Tibial nerve (tissue), 4 donors: ENCODE measurements at regions not wholly inside any gene's neighbourhood (a gene's known extent, or its start where the extent isn't known, plus 50 kb on each side); places are given as distances from the start of the nearest gene placed in this dataset.

Source experiments
- DNase-seq, 2 donors: peaks; one replicate each; pipeline ENCODE4 v3.0.0-alpha.2; 2019; ENCODE audit warnings: low spot score in 2 of 2
- H3K27ac ChIP-seq, 4 donors: fragments of 200-600 bp; sonication (generic) in 3 of 4; one replicate each; pipeline ENCODE4 v1.5.1; 2017 to 2019; ENCODE audit warnings: mild to moderate bottlenecking in 1 of 4
- H3K27me3 ChIP-seq, 2 donors: fragments of 200-600 bp; sonication (generic) in 1 of 2; one replicate each; pipeline versions ENCODE4 v1.5.1 to v1.6.0; 2017 to 2019
- H3K36me3 ChIP-seq, 3 donors: fragments of 200-600 bp; sonication (generic); one replicate each; pipeline ENCODE4 v1.5.1; 2018 to 2019
- H3K4me1 ChIP-seq, 4 donors: fragments of 200-600 bp; sonication (generic) in 3 of 4; one replicate each; pipeline ENCODE4 v1.5.1; 2017 to 2019
- H3K4me3 ChIP-seq, 4 donors: fragments of 200-600 bp; sonication (generic) in 3 of 4; one replicate each; pipeline ENCODE4 v1.5.1; 2017 to 2019; ENCODE audit warnings: mild to moderate bottlenecking in 1 of 4, moderate library complexity in 1 of 4
- H3K9me3 ChIP-seq, 4 donors: fragments of 200-600 bp; sonication (generic) in 3 of 4; one replicate each; pipeline ENCODE4 v1.5.1; 2017 to 2019
- EP300 ChIP-seq, 2 donors: sonication (generic); formaldehyde crosslinking; IDR thresholded peaks; one replicate each; pipeline ENCODE4 v1.6.1; 2017; ENCODE audit warnings: antibody characterized with exemption in 2 of 2, mild to moderate bottlenecking in 1 of 2
- POLR2A ChIP-seq, 2 donors: fragments of 450-650 bp; IDR thresholded peaks; one replicate each; pipeline ENCODE4 v1.6.1; 2017; ENCODE audit warnings: antibody characterized with exemption in 2 of 2, mild to moderate bottlenecking in 2 of 2, moderate library complexity in 2 of 2
- WGBS, 2 donors: methylation state at CpG; one replicate each; pipeline ENCODE4 v1.1.5; 2018; 5-methylcytosine and 5-hydroxymethylcytosine counted together
- TF ChIP-seq, protein P1 (sequence below), 5 experiments: fragments of 200-600 bp in 3 of 5; fragments of 450-650 bp in 2 of 5; sonication (generic) in 3 of 5; IDR thresholded peaks; one replicate each; pipeline ENCODE4 v1.5.1; 2016 to 2019; ENCODE audit warnings: antibody characterized with exemption in 5 of 5, mild to moderate bottlenecking in 3 of 5, moderate library complexity in 2 of 5

DNA sequence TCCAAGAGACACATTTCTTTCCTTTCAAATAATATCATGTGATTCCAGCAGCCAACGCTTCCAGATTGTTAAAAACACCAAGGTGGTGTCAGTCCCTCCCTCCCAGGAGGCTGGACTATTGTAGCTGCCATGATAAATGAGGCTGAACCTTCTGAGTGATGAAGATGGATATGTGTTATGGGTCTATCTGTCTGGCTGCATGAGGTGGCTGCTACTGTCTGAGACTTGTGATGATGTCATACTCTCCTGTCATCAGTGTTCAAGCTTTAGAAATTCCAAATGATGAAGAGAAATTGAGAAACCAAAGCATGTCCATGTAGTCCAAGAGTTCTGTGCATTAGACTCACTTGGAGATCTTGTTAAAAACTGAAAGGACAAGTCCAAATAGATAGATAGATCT lies 683.0 kb downstream of the NTRK3 start:
- DNase-seq = no peak
- H3K4me1 ChIP-seq = peaks cover 0 to 32% (median 3%) of the 10 kb centered on the region in 4 donors
- H3K36me3 ChIP-seq = no peaks in the 10 kb centered on the region
- no peaks in the 10 kb centered on the region for H3K27me3 ChIP-seq
- H3K9me3 ChIP-seq = no peaks in the 10 kb centered on the region
- H3K4me3 ChIP-seq = no peak overlapping the region
- WGBS, 2 donors = 79% methylated on average over 1 of the region's 1 CpG
- H3K27ac ChIP-seq = no peak overlapping the region
- TF ChIP-seq POLR2A (IDR thresholded peaks at IDR 0.05) (no peak), EP300 (IDR thresholded peaks at IDR 0.05) (no peak)
- TF ChIP-seq, protein P1, sequence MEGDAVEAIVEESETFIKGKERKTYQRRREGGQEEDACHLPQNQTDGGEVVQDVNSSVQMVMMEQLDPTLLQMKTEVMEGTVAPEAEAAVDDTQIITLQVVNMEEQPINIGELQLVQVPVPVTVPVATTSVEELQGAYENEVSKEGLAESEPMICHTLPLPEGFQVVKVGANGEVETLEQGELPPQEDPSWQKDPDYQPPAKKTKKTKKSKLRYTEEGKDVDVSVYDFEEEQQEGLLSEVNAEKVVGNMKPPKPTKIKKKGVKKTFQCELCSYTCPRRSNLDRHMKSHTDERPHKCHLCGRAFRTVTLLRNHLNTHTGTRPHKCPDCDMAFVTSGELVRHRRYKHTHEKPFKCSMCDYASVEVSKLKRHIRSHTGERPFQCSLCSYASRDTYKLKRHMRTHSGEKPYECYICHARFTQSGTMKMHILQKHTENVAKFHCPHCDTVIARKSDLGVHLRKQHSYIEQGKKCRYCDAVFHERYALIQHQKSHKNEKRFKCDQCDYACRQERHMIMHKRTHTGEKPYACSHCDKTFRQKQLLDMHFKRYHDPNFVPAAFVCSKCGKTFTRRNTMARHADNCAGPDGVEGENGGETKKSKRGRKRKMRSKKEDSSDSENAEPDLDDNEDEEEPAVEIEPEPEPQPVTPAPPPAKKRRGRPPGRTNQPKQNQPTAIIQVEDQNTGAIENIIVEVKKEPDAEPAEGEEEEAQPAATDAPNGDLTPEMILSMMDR (IDR thresholded peaks at IDR 0.05) = no peak

DNA sequence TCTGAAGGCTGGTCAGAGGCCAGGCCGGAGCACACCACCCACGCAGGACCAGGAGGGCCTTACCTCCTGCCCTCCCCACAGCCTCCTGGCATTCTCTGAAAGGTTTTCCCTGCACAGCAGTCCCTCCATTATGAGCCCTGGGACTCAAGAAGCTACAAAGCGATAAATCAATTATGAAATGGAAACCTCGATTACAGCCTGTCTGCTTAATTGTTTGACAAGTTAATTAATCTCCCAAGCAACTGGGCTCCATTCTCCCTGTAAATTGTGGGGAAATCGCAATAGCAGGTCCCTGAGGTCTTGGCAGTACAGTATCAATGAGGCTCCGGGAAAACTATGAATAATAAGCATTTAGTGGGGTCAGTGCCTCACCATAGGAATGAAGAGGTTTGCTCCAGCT lies 683.5 kb downstream of the NTRK3 start:
- no peaks in the 10 kb centered on the region for H3K27me3 ChIP-seq
- H3K4me1 ChIP-seq = peaks cover 0 to 34% (median 3%) of the 10 kb centered on the region in 4 donors
- TF ChIP-seq EP300 (IDR thresholded peaks at IDR 0.05) (no peak), POLR2A (IDR thresholded peaks at IDR 0.05) (no peak)
- TF ChIP-seq, protein P1 (IDR thresholded peaks at IDR 0.05) = no peak
- DNase-seq = no peak
- H3K9me3 ChIP-seq = no peaks in the 10 kb centered on the region
- 64 to 65% methylated on average over 6 of the region's 6 CpGs for WGBS, 2 donors
- H3K4me3 ChIP-seq = no peak overlapping the region
- H3K27ac ChIP-seq = no peak overlapping the region
- no peaks in the 10 kb centered on the region for H3K36me3 ChIP-seq

DNA sequence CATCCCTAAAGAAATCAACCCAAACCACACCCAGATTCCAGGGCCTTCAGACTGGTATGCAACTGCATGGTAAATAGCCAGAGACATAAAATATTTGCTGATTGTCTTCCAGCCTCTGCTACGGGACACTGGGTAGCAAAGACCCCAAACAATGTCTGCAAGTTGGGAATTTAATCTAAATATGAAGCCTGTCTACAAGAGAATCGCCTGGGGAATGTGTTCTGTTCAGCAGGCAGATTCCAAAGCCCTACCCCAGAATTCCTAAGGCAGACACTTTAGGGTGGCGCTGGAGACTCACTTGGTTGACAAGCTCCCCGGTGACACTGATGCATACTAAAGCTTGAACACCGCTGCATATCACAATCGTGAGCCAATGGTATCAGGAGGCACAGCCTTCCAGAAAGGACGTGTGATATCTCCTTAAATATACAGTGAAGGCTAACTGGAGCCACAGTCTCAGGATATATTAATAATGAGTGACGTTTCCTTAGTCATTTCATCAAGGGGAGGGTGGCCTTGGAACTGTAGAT lies 684.1 kb downstream of the NTRK3 start:
- DNase-seq = no peak
- H3K4me3 ChIP-seq = no peak overlapping the region
- H3K36me3 ChIP-seq = no peaks in the 10 kb centered on the region
- TF ChIP-seq, protein P1 (IDR thresholded peaks at IDR 0.05) = no peak
- no peak overlapping the region for H3K27ac ChIP-seq
- no peaks in the 10 kb centered on the region for H3K9me3 ChIP-seq
- no peaks in the 10 kb centered on the region for H3K27me3 ChIP-seq
- peaks cover 0 to 36% (median 3%) of the 10 kb centered on the region in 4 donors for H3K4me1 ChIP-seq
- WGBS, 2 donors = 61 to 68% methylated on average over 7 to 8 of the region's 8 CpGs

DNA sequence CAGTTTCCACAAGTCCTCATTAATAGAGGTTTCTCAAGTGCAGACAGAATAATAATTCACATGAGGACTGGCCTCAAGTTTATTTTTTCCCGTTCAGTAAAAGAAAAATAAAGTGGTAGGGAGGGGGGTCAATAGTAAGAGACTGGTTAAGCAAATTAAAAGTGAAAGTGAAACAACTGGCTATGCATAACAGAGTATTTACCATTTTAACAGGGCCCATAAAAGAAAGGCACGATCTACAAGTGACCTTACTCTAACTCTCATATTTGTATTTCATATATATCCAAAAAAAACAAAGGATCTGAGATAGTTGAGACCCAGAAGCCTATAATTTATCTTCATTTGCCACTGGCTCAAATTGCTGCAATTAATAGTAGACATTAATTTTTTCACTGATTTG lies 686.3 kb downstream of the NTRK3 start:
- Histone ChIP-seq H3K27me3 (no peaks in the 10 kb centered on the region), H3K9me3 (no peaks in the 10 kb centered on the region), H3K27ac (no peak overlapping the region), H3K4me3 (peak overlapping the region in 1 of 4 donors; percentile 14), H3K4me1 (peaks cover 0 to 36% (median 3%) of the 10 kb centered on the region in 4 donors), H3K36me3 (no peaks in the 10 kb centered on the region)
- DNase-seq = no peak
- 9 to 14% methylated on average over 2 of the region's 2 CpGs for WGBS, 2 donors
- TF ChIP-seq EP300 (IDR thresholded peaks at IDR 0.05) = no peak
- TF ChIP-seq POLR2A (IDR thresholded peaks at IDR 0.05) = no peak
- TF ChIP-seq, protein P1 (IDR thresholded peaks at IDR 0.05) = no peak

DNA sequence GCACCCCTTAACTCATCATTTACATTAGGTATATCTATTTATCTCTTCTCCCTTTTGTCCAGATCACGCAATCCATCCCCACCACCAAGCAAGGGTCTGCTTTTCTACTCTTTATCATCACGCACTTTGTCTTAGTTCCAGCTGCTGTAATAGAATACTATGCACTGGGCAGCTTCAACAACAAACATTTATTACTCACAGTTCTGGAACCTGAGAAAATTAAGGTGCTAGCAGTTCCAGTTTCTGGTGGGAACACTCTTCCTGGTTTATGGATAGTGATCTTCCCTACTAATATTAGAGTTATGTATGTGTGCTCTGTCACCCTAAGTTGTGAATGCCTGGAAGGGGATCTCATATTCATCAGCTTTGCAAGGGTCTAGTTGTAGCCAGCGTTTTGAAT lies 687.0 kb downstream of the NTRK3 start:
- Histone ChIP-seq H3K4me1 (peaks cover 0 to 34% (median 3%) of the 10 kb centered on the region in 4 donors), H3K27me3 (no peaks in the 10 kb centered on the region), H3K9me3 (no peaks in the 10 kb centered on the region), H3K36me3 (no peaks in the 10 kb centered on the region), H3K4me3 (no peak overlapping the region), H3K27ac (no peak overlapping the region)
- no peak for DNase-seq
- TF ChIP-seq POLR2A (IDR thresholded peaks at IDR 0.05) = no peak
- TF ChIP-seq, protein P1 (IDR thresholded peaks at IDR 0.05) = no peak
- no peak for TF ChIP-seq EP300 (IDR thresholded peaks at IDR 0.05)
- WGBS, 2 donors = 89 to 93% methylated on average over 3 of the region's 3 CpGs
